ENCODE measurements at regions not wholly inside any gene's neighbourhood (a gene's known extent, or its start where the extent isn't known, plus 50 kb on each side); places are given as distances from the start of the nearest gene placed in this dataset.

DNA sequence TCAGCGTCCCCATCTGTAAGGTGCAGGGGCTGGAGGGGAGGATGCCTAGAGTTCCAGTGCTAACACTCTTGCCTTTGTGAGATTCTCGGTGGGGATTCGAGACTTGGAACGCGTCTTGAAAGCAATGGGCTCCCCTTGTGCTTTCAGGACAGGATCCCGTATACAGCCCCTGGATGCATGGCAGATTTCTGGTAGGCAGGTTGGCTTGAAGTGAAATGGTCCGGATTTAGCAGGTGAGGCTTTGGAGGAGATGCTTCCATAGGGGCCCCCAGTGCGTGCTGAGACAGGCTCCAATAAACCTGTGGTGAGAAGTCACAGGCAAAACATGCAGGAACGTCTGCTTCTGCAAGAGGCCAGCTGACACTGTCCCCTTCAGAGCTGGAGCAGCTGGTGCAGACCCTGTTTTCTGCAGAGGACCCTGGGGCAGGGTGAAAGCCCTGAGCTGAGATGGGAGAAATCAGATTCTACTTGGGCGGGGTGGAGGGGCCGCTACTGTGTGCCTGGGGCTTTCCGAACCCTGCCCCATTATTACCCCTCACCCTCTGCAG is 270.4 kb downstream of the PTPRU start:
- TF ChIP-seq, protein P1, sequence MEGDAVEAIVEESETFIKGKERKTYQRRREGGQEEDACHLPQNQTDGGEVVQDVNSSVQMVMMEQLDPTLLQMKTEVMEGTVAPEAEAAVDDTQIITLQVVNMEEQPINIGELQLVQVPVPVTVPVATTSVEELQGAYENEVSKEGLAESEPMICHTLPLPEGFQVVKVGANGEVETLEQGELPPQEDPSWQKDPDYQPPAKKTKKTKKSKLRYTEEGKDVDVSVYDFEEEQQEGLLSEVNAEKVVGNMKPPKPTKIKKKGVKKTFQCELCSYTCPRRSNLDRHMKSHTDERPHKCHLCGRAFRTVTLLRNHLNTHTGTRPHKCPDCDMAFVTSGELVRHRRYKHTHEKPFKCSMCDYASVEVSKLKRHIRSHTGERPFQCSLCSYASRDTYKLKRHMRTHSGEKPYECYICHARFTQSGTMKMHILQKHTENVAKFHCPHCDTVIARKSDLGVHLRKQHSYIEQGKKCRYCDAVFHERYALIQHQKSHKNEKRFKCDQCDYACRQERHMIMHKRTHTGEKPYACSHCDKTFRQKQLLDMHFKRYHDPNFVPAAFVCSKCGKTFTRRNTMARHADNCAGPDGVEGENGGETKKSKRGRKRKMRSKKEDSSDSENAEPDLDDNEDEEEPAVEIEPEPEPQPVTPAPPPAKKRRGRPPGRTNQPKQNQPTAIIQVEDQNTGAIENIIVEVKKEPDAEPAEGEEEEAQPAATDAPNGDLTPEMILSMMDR (IDR thresholded peaks at IDR 0.05): no peak
- TF ChIP-seq POLR2A (IDR thresholded peaks at IDR 0.05): no peak
